ENCODE measurements at regions not wholly inside any gene's neighbourhood (a gene's known extent, or its start where the extent isn't known, plus 50 kb on each side); places are given as distances from the start of the nearest gene placed in this dataset.

DNA sequence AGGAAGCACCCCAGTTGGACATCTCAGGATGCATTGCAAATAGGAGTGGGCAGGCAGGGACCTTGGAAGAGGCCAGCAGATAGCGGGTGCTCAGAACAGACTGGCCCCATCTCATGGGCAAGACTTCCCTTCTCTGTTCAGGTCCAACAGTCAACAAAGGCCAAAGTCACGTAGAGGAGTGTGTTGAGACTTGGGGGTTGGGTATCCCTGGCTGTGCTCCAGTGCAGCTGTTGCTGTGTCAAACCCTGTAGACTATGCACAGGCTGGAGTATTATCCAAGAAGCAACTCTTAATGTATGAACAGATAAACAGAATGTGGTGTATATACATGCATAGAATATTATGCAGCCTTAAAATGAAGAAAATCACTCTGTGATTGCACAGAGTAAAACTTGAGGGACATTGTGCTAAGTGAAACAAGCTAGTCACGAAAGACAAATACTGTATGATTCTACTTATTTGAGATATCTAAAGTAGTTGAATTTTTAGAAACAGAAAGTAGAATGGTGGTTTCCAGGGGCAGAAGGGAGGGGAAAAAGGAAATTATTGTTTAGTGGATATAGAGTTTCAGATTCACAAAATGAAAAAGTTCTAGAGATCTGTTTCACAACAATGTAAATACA, 192.1 kb upstream of the LCORL start:
- TF ChIP-seq, protein P1, sequence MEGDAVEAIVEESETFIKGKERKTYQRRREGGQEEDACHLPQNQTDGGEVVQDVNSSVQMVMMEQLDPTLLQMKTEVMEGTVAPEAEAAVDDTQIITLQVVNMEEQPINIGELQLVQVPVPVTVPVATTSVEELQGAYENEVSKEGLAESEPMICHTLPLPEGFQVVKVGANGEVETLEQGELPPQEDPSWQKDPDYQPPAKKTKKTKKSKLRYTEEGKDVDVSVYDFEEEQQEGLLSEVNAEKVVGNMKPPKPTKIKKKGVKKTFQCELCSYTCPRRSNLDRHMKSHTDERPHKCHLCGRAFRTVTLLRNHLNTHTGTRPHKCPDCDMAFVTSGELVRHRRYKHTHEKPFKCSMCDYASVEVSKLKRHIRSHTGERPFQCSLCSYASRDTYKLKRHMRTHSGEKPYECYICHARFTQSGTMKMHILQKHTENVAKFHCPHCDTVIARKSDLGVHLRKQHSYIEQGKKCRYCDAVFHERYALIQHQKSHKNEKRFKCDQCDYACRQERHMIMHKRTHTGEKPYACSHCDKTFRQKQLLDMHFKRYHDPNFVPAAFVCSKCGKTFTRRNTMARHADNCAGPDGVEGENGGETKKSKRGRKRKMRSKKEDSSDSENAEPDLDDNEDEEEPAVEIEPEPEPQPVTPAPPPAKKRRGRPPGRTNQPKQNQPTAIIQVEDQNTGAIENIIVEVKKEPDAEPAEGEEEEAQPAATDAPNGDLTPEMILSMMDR (IDR thresholded peaks at IDR 0.05; ENCODE audit: control extremely low read depth, extremely low read depth, low read depth, missing control alignments): no peak
- no peak for DNase-seq (ENCODE audit: extremely low spot score)
- CTCF ChIA-PET: no interaction called here
- POLR2A ChIA-PET: no interaction called here

DNA sequence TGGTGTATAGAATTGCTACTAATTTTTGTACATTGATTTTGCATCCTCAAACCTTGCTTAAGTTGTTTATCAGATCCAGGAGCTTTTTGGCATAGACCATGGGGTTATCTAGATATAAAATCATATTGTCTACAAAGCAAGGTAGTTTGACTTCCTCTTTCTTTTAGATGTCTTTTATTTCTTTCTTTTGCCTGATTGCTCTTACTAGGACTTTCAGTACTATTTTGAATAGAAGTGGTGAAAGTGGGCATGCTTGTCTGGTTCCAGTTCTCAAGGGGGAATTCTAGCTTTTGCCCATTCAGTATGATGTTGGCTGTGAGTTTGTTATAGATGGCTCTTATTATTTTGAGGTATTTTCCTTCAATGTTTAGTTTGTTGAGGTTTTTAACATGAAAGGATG, 187.9 kb upstream of the LCORL start:
- ChIA-PET POLR2A (no interaction called here), CTCF (interaction anchor here (1.7 kb wide), 1 partner anchor 35 kb away, joined by 4 read pairs; no protein-coding TSS in a partner anchor)
- TF ChIP-seq, protein P1 (IDR thresholded peaks at IDR 0.05; ENCODE audit: control extremely low read depth, extremely low read depth, low read depth, missing control alignments): no peak
- DNase-seq (ENCODE audit: extremely low spot score): no peak

DNA sequence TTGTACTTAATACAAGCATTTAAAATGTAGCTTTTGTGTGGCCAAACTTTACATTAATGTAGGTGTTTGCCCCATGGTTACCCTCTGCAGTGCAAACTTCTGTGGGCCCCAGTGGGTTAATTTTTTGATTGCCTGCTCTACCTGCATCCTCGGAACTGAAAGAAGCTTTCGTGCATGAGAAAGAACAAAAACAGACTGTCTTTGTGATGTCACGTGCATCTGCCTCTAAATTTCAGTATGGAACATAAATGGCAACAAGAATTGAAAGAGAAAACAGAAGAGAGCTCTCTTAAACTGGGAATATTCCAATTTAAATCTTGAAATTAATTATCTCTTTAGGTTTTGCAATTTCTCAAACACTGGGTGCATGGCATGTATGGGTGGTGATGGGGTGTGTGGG, 182.4 kb upstream of the LCORL start:
- ChIA-PET CTCF (interaction anchor here (1.0 to 1.7 kb wide), 3 partner anchors 14 to 22 kb away, joined by 3 to 4 read pairs (median 3); no protein-coding TSS in a partner anchor), POLR2A (no interaction called here)
- no peak for DNase-seq (ENCODE audit: extremely low spot score)
- TF ChIP-seq, protein P1 (IDR thresholded peaks at IDR 0.05; ENCODE audit: control extremely low read depth, extremely low read depth, low read depth, missing control alignments): no peak

DNA sequence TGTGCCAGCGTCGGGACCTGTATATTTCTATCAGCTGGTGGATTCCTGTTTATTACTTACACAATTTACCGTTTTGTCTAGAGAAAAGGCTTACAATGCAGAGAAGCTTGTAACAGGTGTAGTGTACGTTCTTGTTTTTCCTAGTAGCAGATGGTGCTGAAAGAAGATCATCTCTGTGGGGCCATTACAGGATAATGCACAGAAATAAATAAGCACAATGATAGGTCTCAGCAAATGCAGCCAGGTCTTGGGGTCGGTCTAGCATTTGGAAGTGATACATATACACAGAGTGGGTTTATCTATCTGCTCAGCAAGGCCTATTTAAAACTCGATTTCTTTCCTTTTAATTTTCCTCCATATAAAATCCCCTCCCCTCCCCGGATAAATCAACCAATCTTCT, 180.9 kb upstream of the LCORL start:
- DNase-seq (ENCODE audit: extremely low spot score): no peak
- CTCF ChIA-PET: no interaction called here
- POLR2A ChIA-PET: no interaction called here
- TF ChIP-seq, protein P1 (IDR thresholded peaks at IDR 0.05; ENCODE audit: control extremely low read depth, extremely low read depth, low read depth, missing control alignments): no peak

DNA sequence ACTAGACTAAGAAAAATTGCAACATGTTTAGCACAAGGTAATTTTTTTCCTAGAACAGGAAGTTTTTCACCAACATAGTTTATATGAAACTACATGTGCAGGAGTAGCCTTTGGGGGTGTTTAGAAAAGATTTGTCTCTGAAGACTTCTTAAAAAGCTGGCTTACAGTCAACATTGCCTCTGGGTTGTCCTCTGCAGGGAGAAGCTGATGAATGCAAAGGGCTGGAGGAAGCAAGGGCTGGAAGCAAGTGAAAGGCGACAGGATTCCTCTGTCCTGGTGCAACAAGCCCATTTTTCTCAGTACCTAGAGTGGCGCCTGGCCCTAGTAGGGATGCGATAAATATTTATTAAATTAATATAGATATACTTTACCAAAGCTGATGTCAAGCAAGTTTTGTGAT, 180.3 kb upstream of the LCORL start:
- DNase-seq (ENCODE audit: extremely low spot score): no peak
- TF ChIP-seq, protein P1 (IDR thresholded peaks at IDR 0.05; ENCODE audit: control extremely low read depth, extremely low read depth, low read depth, missing control alignments): no peak
- ChIA-PET CTCF (no interaction called here), POLR2A (no interaction called here)

DNA sequence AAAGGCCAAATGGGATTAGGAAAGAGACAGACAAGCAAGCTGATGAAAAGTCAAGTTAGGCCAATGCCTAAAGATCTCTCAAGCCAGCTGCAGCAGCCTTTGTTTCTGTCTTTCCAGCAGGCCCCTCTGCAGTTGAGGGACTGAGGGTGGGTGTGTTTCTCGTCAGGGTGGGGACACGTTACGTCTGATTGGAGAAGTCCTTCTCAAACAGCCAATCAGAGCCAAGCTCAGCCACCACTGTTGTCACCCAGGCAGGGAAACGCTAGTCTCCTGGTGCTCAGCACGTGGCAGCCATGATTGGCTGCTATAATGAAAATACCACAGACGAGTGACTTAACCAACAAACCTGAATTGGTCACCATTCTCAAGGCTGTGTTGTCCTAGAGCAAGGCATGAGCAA, 177.1 kb upstream of the LCORL start:
- ChIA-PET CTCF (no interaction called here), POLR2A (no interaction called here)
- DNase-seq (ENCODE audit: extremely low spot score): no peak
- TF ChIP-seq, protein P1 (IDR thresholded peaks at IDR 0.05; ENCODE audit: control extremely low read depth, extremely low read depth, low read depth, missing control alignments): no peak

All from GM10248 (cell line).